ENCODE measurements at regions not wholly inside any gene's neighbourhood (a gene's known extent, or its start where the extent isn't known, plus 50 kb on each side); places are given as distances from the start of the nearest gene placed in this dataset. TPM values are rescaled to one million over a fixed set of nuclear protein-coding genes. Genes with fewer than 3 reads are reported as not detected.

- peak; percentile 60 for TF ChIP-seq CREB1 (IDR thresholded peaks at IDR 0.05)
- TF ChIP-seq CREB1 (CRISPR knock-in tag; IDR thresholded peaks at IDR 0.05), result no peak
- no peak for TF ChIP-seq CEBPB (IDR thresholded peaks at IDR 0.05; ENCODE audit: borderline replicate concordance, low read depth, low read length)
- no peak for TF ChIP-seq DRAP1 (CRISPR knock-in tag; IDR thresholded peaks at IDR 0.05)
- no peak for TF ChIP-seq ZNF597 (CRISPR knock-in tag; IDR thresholded peaks at IDR 0.05)
Measured at GRCh38 chr22:25511725-25512124, 52.8 kb upstream of the GRK3 start (continued).

GRCh38 chr22:25514436-25515180 is 49.9 kb upstream of the GRK3 start:
- TF ChIP-seq MTA1 (CRISPR knock-in tag; IDR thresholded peaks at IDR 0.05; ENCODE audit: borderline replicate concordance), result no peak
- peak; percentile 45 for TF ChIP-seq NFE2L2 (IDR thresholded peaks at IDR 0.05; ENCODE audit: low read length)
- H3K36me3 ChIP-seq (replicated peaks in 1 of 2; ENCODE audit: control insufficient read depth in 1 of 2, insufficient read depth in 2 of 2, low read length in 2 of 2), result peaks cover 0 to 2% of the 10 kb centered on the region in 2 experiments; a peak in 1 of 5 replicates
- no peak overlapping the region for H3K27ac ChIP-seq (ENCODE audit: extremely low read length, insufficient read depth, low read length)
- peaks cover 21% of the 10 kb centered on the region for H3K4me1 ChIP-seq (ENCODE audit: insufficient read depth, low read length)
- H3K9me3 ChIP-seq (ENCODE audit: low read length), result no peaks in the 10 kb centered on the region
- H2AFZ ChIP-seq (ENCODE audit: low read length), result no peak overlapping the region
- ChIA-PET CTCF (ENCODE audit: low intra/inter-chr PET ratio, low total read pairs) (no interaction called here), POLR2A (no interaction called here)
- H4K20me1 ChIP-seq (ENCODE audit: insufficient read depth, low read length), result no peaks in the 10 kb centered on the region
- H3K79me2 ChIP-seq (ENCODE audit: insufficient read depth, low read length), result no peaks in the 10 kb centered on the region
- H3K4me2 ChIP-seq (ENCODE audit: low read depth, low read length), result no peak overlapping the region
- in situ Hi-C loops (cut with HindIII; ENCODE audit: extremely low pct_ligation_motif_present, low pct_unique_long_range_greater_than_20kb) (no loop called here), intact Hi-C loops (cut with micrococcal nuclease; ENCODE audit: unreplicated experiment) (no loop called here)
- H3K4me3 ChIP-seq (replicated peaks in 1 of 3; ENCODE audit: insufficient read depth in 1 of 3, low read depth in 2 of 3, low read length in 3 of 3), result no peak overlapping the region
- no peaks in the 10 kb centered on the region for H3K27me3 ChIP-seq (ENCODE audit: control insufficient read depth in 1 of 2, insufficient read depth in 2 of 2, low read length in 2 of 2)
- no TSS peak for BruUV-seq (replicated peaks)
- no peak overlapping the region for H3K9ac ChIP-seq (ENCODE audit: insufficient read depth, low read depth, low read length)
- no peak for DNase-seq (ENCODE audit: low spot score)
- WGBS (ENCODE audit: low lambda C conversion rate), result 86% methylated on average over 13 of the region's 13 CpGs
- no peak for FAIRE-seq
- no peak for ATAC-seq

Small RNAs in the stretch of these regions (microRNA-seq; reads per million reads assigned to microRNA genes)
- not detected for gene MIR6817

Small RNAs in the stretch of these regions (small RNA-seq; reads per million reads assigned to genes)
- gene IGLL3P (ENCODE audit: insufficient read depth in 2 of 3, insufficient read length in 3 of 3, low read depth in 2 of 3, low replicate concordance in 1 of 3) (0 reads per million in 3 experiments), gene MIR6817 (ENCODE audit: insufficient read depth in 2 of 3, insufficient read length in 3 of 3, low read depth in 2 of 3, low replicate concordance in 1 of 3) (0 to 0.97 (median 0.65) reads per million in 3 experiments)

Measured in HepG2 (cell line).